HG02938 (cell line): ENCODE measurements at regions not wholly inside any gene's neighbourhood (a gene's known extent, or its start where the extent isn't known, plus 50 kb on each side); places are given as distances from the start of the nearest gene placed in this dataset.
"Not testable (repeated sequence)": the region's sequence is repeated elsewhere in the genome, so short reads cannot be mapped to it uniquely, and the experiment has no call there.

ENCODE experiments used
- ATAC-seq: cut with Tn5 transposase; IDR thresholded peaks from one replicate; pipeline ENCODE4 v1.9.1; 2021; ENCODE audit warnings: mild to moderate bottlenecking, moderate library complexity; ENCODE audit not compliant: unreplicated experiment

DNA sequence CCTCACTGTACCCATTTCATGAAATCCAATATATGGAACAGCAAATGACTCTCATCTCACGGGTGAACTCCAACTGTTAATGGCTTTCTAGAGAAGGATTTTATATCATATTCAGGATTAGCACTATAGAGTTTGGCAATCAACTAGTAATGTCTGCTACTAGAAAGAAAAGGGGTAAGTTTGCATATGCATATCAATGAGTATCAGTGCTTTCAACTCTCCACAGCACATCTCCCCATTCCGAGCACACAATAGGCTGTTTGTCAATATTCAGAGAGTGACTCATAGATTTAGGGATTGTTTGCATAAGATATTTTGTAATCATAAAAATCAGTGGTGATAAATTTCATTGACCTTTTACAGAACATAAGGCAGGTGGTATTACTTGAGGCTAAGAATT lies 163.2 kb upstream of the LMCD1 start:
- ATAC-seq = no peak

- ATAC-seq = no peak
Measured at GRCh38 chr3:8341821-8342247, 159.8 kb upstream of the LMCD1 start.

- ATAC-seq = no peak
Measured at GRCh38 chr3:8343058-8343457, 158.6 kb upstream of the LMCD1 start.

DNA sequence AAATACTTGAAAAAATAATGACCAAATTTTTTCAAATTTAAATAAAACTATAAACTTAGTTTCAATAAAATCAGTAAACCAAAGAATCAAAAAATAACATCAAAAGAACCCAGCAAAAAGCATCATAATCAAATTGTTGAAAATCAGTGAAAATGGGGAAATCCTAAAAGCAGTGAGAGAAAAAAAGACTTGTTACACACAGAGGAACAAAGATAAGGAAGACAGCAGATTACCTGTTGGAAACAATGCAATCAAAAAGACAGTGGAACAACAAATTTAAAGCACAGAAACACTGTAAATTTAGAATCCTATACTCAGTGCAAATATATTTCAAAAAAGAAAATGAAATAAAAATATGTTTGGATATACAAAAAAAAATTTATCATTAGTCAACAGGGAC lies 156.2 kb upstream of the LMCD1 start:
- no peak for ATAC-seq

GRCh38 chr3:8348076-8348475 lies 153.5 kb upstream of the LMCD1 start:
- no peak for ATAC-seq

GRCh38 chr3:8352475-8352874 lies 149.1 kb upstream of the LMCD1 start:
- no peak for ATAC-seq

DNA sequence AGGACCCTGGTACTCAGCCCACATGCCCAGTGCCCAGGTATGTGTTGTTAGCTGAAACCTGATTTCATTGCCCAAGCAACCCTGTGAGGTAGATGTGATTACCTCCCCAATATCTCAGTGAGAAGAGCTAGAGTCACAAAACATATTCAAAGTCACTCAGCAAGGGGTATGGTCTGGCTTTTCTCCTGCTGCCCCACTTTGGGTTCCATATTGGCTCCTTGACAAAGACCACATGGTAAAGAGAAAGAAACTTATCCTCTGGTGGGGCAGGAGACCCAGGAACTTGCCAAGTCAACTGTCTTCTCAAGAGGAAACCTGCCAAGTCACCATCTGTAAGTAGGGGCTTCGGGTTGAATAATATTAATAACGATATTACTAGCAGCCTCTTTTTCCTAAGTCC lies 148.3 kb upstream of the LMCD1 start:
- no peak for ATAC-seq

GRCh38 chr3:8355346-8355745 lies 146.3 kb upstream of the LMCD1 start:
- no peak for ATAC-seq

DNA sequence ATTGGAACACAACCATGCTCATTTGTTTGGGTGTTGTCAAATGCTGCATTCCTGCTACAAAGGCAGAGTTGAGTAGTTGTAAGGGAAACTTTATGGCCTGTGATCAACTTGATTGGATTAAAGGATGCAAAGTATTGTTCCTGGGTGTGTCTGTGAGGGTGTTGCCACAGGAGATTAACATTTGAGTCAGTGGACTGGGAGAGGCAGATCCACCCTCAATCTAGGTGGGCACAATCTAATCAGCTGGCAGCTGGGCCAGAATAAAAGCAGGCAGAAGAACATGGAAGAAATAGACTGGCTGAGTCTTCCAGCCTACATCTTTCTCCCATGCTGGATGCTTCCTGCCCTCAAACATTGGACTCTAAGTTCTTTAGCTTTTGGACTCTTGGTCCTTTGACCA lies 145.6 kb upstream of the LMCD1 start:
- not testable (repeated sequence) for ATAC-seq

- no peak for ATAC-seq
Measured at GRCh38 chr3:8357859-8358258, 143.8 kb upstream of the LMCD1 start.

- ATAC-seq = no peak
Measured at GRCh38 chr3:8359133-8359532, 142.5 kb upstream of the LMCD1 start.

- no peak for ATAC-seq
Measured at GRCh38 chr3:8363200-8363599, 138.4 kb upstream of the LMCD1 start.

- no peak for ATAC-seq
Measured at GRCh38 chr3:8365541-8365940, 136.1 kb upstream of the LMCD1 start.

DNA sequence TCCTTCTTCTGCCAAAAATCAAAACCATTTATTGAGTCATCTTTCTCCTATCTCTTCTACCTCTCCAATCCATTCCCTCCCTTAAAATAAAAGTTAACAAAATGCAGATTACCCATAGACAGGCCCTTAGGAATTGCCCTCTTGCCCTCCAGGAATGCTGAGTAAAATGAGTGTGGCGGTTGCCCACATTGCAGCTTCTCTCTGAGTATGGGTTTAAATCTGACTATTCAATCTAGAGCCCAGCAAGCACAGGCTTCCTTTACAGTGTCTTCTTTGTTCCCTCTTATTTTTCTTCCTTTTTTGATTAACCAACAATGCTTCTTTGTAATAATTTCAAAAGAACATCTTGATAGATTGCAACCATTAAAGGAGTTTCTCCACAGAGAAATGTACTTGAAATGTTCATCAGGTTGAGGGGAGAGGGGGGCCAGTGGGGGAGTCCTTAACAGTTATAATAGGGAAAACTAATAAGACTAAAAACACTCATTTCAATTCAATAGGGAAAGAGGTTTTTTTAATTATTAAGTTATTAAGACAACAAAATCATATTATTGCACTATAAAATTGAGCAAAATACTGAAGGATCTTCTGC lies 135.3 kb upstream of the LMCD1 start:
- no peak for ATAC-seq

DNA sequence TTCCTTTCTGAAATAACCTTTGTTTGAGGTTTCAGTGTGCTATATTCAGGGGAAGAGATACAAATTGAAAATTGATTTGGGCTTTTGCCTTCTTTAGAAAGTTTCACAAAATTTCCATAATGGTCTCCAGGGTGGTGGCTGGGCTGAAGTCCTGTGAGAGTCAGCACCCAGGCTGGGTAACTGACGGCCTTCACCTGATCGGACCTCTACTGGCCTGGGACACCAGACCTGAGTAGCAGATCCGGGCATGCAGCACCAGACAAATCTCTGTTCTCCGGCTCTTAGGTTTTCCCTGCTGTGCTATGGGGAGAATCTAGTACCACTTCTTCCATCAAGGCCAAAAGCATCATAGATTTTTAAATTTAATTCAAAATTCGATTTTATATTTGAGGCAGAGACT lies 133.0 kb upstream of the LMCD1 start:
- no peak for ATAC-seq

GRCh38 chr3:8369638-8370037 lies 132.0 kb upstream of the LMCD1 start:
- ATAC-seq = no peak

- no peak for ATAC-seq
Measured at GRCh38 chr3:8371085-8371551, 130.5 kb upstream of the LMCD1 start.

GRCh38 chr3:8371960-8372463 lies 129.6 kb upstream of the LMCD1 start:
- ATAC-seq = no peak

DNA sequence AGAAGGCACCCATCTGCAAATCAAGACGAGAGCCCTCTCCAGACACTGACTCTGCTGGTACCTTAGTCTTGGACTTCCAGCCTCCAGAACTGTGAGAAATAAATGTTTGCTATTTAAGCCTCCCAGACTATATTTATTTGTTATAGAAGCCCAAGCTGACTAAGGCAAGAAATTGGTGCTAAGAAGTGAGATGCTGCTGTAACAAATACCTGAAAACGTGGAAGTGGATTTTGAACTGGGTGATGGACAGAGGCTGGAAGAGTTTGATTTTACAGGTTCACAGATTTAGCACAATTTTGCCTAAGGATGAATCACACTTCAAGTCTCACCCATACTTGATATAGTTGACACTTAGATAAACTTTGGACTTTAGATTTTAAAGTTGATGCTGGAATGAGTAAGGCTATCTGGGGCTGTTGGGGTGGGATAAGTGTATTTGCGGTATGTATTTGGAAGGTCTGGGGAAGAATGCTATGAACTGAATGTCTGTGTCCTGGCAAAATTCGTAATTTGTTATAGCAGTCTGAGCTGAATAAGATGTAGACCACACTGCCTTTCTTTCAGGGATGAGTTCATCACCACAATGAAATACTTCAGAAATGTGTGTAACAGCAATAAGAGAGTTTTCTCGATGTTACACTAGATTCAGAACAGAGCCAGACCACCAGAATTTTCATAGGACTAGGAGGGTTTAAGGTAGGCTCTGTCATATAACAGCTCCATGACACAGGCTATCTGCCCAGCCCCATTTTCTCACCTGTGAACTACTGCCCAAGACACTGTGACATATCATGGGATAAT lies 120.5 kb upstream of the LMCD1 start:
- ATAC-seq = no peak

- no peak for ATAC-seq
Measured at GRCh38 chr3:8385848-8386620, 115.6 kb upstream of the LMCD1 start.

- no peak for ATAC-seq
Measured at GRCh38 chr3:8387571-8387970, 114.1 kb upstream of the LMCD1 start.

GRCh38 chr3:8399686-8400085 lies 101.9 kb upstream of the LMCD1 start:
- ATAC-seq = no peak
